ENCODE measurements at regions not wholly inside any gene's neighbourhood (a gene's known extent, or its start where the extent isn't known, plus 50 kb on each side); places are given as distances from the start of the nearest gene placed in this dataset.
"Not testable (repeated sequence)": the region's sequence is repeated elsewhere in the genome, so short reads cannot be mapped to it uniquely, and the experiment has no call there.

- no peak for DNase-seq
- no peak for TF ChIP-seq POLR2A (IDR thresholded peaks at IDR 0.05; ENCODE audit: low read length)
- TF ChIP-seq GATA1 (IDR thresholded peaks at IDR 0.05; ENCODE audit: low read depth, low read length): no peak
Measured at GRCh38 chr5:91598216-91598615, 215.1 kb upstream of the ARRDC3 start.

GRCh38 chr5:91595424-91595823, 212.3 kb upstream of the ARRDC3 start:
- no peak for DNase-seq
- no peak for TF ChIP-seq POLR2A (IDR thresholded peaks at IDR 0.05; ENCODE audit: low read length)
- no peak for TF ChIP-seq GATA1 (IDR thresholded peaks at IDR 0.05; ENCODE audit: low read depth, low read length)

GRCh38 chr5:91591076-91591475, 208.0 kb upstream of the ARRDC3 start:
- no peak for TF ChIP-seq POLR2A (IDR thresholded peaks at IDR 0.05; ENCODE audit: low read length)
- no peak for TF ChIP-seq GATA1 (IDR thresholded peaks at IDR 0.05; ENCODE audit: low read depth, low read length)
- peak in 1 of 2 experiments; percentile 8 for DNase-seq

GRCh38 chr5:91586232-91586631, 203.1 kb upstream of the ARRDC3 start:
- DNase-seq: no peak
- TF ChIP-seq POLR2A (IDR thresholded peaks at IDR 0.05; ENCODE audit: low read length): no peak
- no peak for TF ChIP-seq GATA1 (IDR thresholded peaks at IDR 0.05; ENCODE audit: low read depth, low read length)

- DNase-seq: no peak
Measured at GRCh38 chr5:91584352-91584751, 201.2 kb upstream of the ARRDC3 start.

GRCh38 chr5:91566012-91566411, 182.9 kb upstream of the ARRDC3 start:
- DNase-seq: not testable (repeated sequence)

More at GRCh38 chr5:91584352-91584751, 201.2 kb upstream of the ARRDC3 start:
- TF ChIP-seq POLR2A (IDR thresholded peaks at IDR 0.05; ENCODE audit: low read length) (no peak), GATA1 (IDR thresholded peaks at IDR 0.05; ENCODE audit: low read depth, low read length) (no peak)

GRCh38 chr5:91562922-91563321, 179.8 kb upstream of the ARRDC3 start:
- DNase-seq: no peak
- TF ChIP-seq GATA1 (IDR thresholded peaks at IDR 0.05; ENCODE audit: low read depth, low read length): no peak
- no peak for TF ChIP-seq POLR2A (IDR thresholded peaks at IDR 0.05; ENCODE audit: low read length)

- TF ChIP-seq GATA1 (IDR thresholded peaks at IDR 0.05; ENCODE audit: low read depth, low read length) (no peak), POLR2A (IDR thresholded peaks at IDR 0.05; ENCODE audit: low read length) (no peak)
- no peak for DNase-seq
Measured at GRCh38 chr5:91541696-91542095, 158.6 kb upstream of the ARRDC3 start.

- no peak for DNase-seq
- TF ChIP-seq GATA1 (IDR thresholded peaks at IDR 0.05; ENCODE audit: low read depth, low read length): no peak
- TF ChIP-seq POLR2A (IDR thresholded peaks at IDR 0.05; ENCODE audit: low read length): no peak
Measured at GRCh38 chr5:91538179-91538578, 155.1 kb upstream of the ARRDC3 start.

- no peak for TF ChIP-seq POLR2A (IDR thresholded peaks at IDR 0.05; ENCODE audit: low read length)
- no peak for TF ChIP-seq GATA1 (IDR thresholded peaks at IDR 0.05; ENCODE audit: low read depth, low read length)
- DNase-seq: no peak
Measured at GRCh38 chr5:91535499-91535898, 152.4 kb upstream of the ARRDC3 start.

GRCh38 chr5:91534332-91534731, 151.2 kb upstream of the ARRDC3 start:
- DNase-seq: no peak
- no peak for TF ChIP-seq POLR2A (IDR thresholded peaks at IDR 0.05; ENCODE audit: low read length)

- no peak for DNase-seq
- no peak for TF ChIP-seq GATA1 (IDR thresholded peaks at IDR 0.05; ENCODE audit: low read depth, low read length)
- no peak for TF ChIP-seq POLR2A (IDR thresholded peaks at IDR 0.05; ENCODE audit: low read length)
Measured at GRCh38 chr5:91532779-91533178, 149.7 kb upstream of the ARRDC3 start.

- DNase-seq: no peak
- no peak for TF ChIP-seq POLR2A (IDR thresholded peaks at IDR 0.05; ENCODE audit: low read length)
- no peak for TF ChIP-seq GATA1 (IDR thresholded peaks at IDR 0.05; ENCODE audit: low read depth, low read length)
Measured at GRCh38 chr5:91532281-91532680, 149.2 kb upstream of the ARRDC3 start.

- no peak for DNase-seq
Measured at GRCh38 chr5:91528831-91529230, 145.7 kb upstream of the ARRDC3 start.

GRCh38 chr5:91521785-91522184, 138.7 kb upstream of the ARRDC3 start:
- TF ChIP-seq GATA1 (IDR thresholded peaks at IDR 0.05; ENCODE audit: low read depth, low read length): no peak
- no peak for TF ChIP-seq POLR2A (IDR thresholded peaks at IDR 0.05; ENCODE audit: low read length)
- no peak for DNase-seq

More at GRCh38 chr5:91528831-91529230, 145.7 kb upstream of the ARRDC3 start:
- TF ChIP-seq POLR2A (IDR thresholded peaks at IDR 0.05; ENCODE audit: low read length) (no peak), GATA1 (IDR thresholded peaks at IDR 0.05; ENCODE audit: low read depth, low read length) (no peak)

GRCh38 chr5:91521334-91521733, 138.2 kb upstream of the ARRDC3 start:
- no peak for TF ChIP-seq POLR2A (IDR thresholded peaks at IDR 0.05; ENCODE audit: low read length)
- TF ChIP-seq GATA1 (IDR thresholded peaks at IDR 0.05; ENCODE audit: low read depth, low read length): no peak
- no peak for DNase-seq
